Activated T-cell treated with anti-CD3 and anti-CD28 coated beads, Interleukin-2, amount 50 U/mL, for 72 hours (primary cell): ENCODE measurements at regions not wholly inside any gene's neighbourhood (a gene's known extent, or its start where the extent isn't known, plus 50 kb on each side); places are given as distances from the start of the nearest gene placed in this dataset.
"Not testable (repeated sequence)": the region's sequence is repeated elsewhere in the genome, so short reads cannot be mapped to it uniquely, and the experiment has no call there.

Source experiments
- ATAC-seq, 2 donors: fragments of 150-1000 bp; cut with Tn5 transposase; replicated peaks in 1 of 2; 2 replicates each; pipeline ENCODE4 v1.10.0; 2021; ENCODE audit warnings: moderate library complexity in 2 of 2, mild to moderate bottlenecking in 1 of 2
- DNase-seq, 2 donors: peaks; one replicate each; pipeline ENCODE4 v3.0.0; 2021 to 2022; ENCODE audit warnings: mixed read lengths in 1 of 2
- H3K27ac Mint-ChIP-seq: one replicate; pipeline ENCODE4 v1.8.0; 2022; ENCODE audit warnings: mild to moderate bottlenecking, moderate library complexity, mixed read lengths
- H3K27me3 Mint-ChIP-seq: one replicate; pipeline ENCODE4 v1.8.0; 2022; ENCODE audit warnings: low read depth, mixed read lengths
- H3K36me3 Mint-ChIP-seq, 2 donors: one replicate each; pipeline ENCODE4 v1.8.0; 2022; ENCODE audit warnings: mixed read lengths in 2 of 2, mild to moderate bottlenecking in 1 of 2; ENCODE audit not compliant: insufficient read depth in 2 of 2
- H3K4me1 Mint-ChIP-seq: one replicate; pipeline ENCODE4 v1.8.0; 2022; ENCODE audit warnings: low read depth, mixed read lengths
- H3K4me3 Mint-ChIP-seq, 2 donors: one replicate each; pipeline ENCODE4 v1.8.0; 2022; ENCODE audit warnings: mild to moderate bottlenecking in 2 of 2, mixed read lengths in 2 of 2, moderate library complexity in 2 of 2
- H3K9me3 Mint-ChIP-seq, 2 donors: one replicate each; pipeline ENCODE4 v1.8.0; 2022; ENCODE audit warnings: mixed read lengths in 2 of 2

- not testable (repeated sequence) for DNase-seq, H3K9me3 Mint-ChIP-seq, H3K27ac Mint-ChIP-seq, H3K36me3 Mint-ChIP-seq, H3K4me3 Mint-ChIP-seq, H3K27me3 Mint-ChIP-seq
- H3K4me1 Mint-ChIP-seq, result peaks cover 20% of the 10 kb centered on the region
- ATAC-seq, result peak in 1 of 2 donors; percentile 19
Observed at GRCh38 chr9:89689321-89689720, 84.5 kb downstream of the GADD45G start.

DNA sequence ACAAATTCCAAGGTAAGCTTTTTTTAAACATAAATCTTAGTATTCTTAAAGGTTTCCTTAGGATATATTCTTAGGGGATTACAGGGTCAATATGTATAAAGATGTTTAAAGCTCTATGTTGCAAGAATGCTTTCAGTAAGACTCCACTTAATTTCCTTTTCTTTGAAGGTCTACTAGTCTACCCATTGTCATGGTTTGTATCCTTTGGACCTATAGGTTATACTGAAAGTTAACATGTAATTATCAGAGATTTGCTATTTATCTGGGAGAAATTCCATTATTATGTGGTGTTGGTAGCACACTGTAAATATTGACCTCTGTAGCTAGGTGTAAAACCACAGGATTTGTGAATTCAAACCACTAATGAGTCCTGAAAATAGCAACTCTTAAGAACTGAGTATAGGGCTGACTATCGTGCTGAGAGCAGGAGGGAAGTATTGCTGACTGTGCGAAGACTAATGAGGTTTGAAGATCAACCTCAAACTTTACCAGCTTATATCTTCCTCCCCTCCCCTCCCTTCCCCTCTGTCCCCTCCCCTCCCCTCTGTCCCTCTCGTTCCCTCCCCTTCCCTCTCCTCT, 85.6 kb downstream of the GADD45G start:
- Mint-ChIP-seq H3K27ac (no peak overlapping the region), H3K27me3 (no peaks in the 10 kb centered on the region), H3K36me3 (no peaks in the 10 kb centered on the region), H3K4me3 (no peak overlapping the region), H3K9me3 (no peaks in the 10 kb centered on the region), H3K4me1 (peaks cover 20% of the 10 kb centered on the region)
- ATAC-seq (peak; percentile 34 to 60), DNase-seq (no peak)

GRCh38 chr9:89695441-89695891, 90.7 kb downstream of the GADD45G start:
- peaks cover 26% of the 10 kb centered on the region for H3K4me1 Mint-ChIP-seq
- no peaks in the 10 kb centered on the region for H3K9me3 Mint-ChIP-seq
- ATAC-seq (no peak), DNase-seq (no peak)
- no peaks in the 10 kb centered on the region for H3K36me3 Mint-ChIP-seq
- H3K4me3 Mint-ChIP-seq, result no peak overlapping the region
- H3K27ac Mint-ChIP-seq, result no peak overlapping the region
- no peaks in the 10 kb centered on the region for H3K27me3 Mint-ChIP-seq

DNA sequence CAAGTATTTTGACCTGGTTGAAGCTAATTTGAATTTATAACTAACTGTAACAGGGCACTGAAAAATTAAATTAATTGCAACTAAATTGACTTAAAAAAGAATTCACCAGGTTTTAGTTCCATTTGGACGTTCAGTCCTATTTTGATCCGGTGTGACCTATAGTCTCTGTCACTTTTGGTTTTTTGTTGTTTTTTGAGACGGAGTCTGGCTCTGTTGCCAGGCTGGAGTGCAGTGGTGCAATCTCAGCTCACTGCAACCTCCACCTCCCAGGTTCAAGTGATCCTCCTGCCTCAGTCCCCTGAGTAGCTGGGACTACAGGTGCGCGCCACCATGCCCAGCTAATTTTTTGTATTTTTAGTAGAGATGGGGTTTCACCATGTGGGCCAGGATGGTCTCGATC, 91.2 kb downstream of the GADD45G start:
- H3K27ac Mint-ChIP-seq, ATAC-seq, H3K4me3 Mint-ChIP-seq, H3K36me3 Mint-ChIP-seq, H3K27me3 Mint-ChIP-seq, H3K9me3 Mint-ChIP-seq, DNase-seq: not testable (repeated sequence)
- H3K4me1 Mint-ChIP-seq, result peaks cover 25% of the 10 kb centered on the region

DNA sequence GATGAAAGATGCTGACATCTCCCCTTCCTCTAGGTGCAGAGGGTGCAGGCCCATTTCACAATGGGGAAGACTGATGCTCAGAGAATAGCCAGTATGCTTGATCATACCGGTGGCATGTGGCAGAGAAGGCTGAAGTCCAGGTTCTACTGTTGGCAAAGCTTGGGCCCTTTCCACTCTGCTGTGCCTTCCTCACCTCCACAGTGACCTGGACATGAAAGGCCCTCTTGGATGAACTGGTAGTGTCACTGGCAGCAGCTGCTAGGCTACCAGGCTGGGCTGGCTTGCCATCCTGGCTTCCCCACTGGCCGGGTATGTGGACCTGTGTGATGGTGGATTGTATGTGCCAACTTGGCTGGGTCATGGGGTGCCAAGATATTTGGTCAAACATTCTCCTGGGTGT, 92.0 kb downstream of the GADD45G start:
- H3K36me3 Mint-ChIP-seq, result no peaks in the 10 kb centered on the region
- H3K9me3 Mint-ChIP-seq, result no peaks in the 10 kb centered on the region
- no peak overlapping the region for H3K27ac Mint-ChIP-seq
- H3K27me3 Mint-ChIP-seq, result no peaks in the 10 kb centered on the region
- H3K4me1 Mint-ChIP-seq, result peaks cover 24% of the 10 kb centered on the region
- DNase-seq (no peak), ATAC-seq (no peak)
- H3K4me3 Mint-ChIP-seq, result no peak overlapping the region

GRCh38 chr9:89697553-89697952, 92.7 kb downstream of the GADD45G start:
- H3K4me3 Mint-ChIP-seq, result no peak overlapping the region
- H3K27me3 Mint-ChIP-seq, result no peaks in the 10 kb centered on the region
- H3K4me1 Mint-ChIP-seq, result peaks cover 27% of the 10 kb centered on the region
- H3K27ac Mint-ChIP-seq, result no peak overlapping the region
- no peaks in the 10 kb centered on the region for H3K36me3 Mint-ChIP-seq
- no peak for DNase-seq
- no peaks in the 10 kb centered on the region for H3K9me3 Mint-ChIP-seq
- no peak for ATAC-seq

DNA sequence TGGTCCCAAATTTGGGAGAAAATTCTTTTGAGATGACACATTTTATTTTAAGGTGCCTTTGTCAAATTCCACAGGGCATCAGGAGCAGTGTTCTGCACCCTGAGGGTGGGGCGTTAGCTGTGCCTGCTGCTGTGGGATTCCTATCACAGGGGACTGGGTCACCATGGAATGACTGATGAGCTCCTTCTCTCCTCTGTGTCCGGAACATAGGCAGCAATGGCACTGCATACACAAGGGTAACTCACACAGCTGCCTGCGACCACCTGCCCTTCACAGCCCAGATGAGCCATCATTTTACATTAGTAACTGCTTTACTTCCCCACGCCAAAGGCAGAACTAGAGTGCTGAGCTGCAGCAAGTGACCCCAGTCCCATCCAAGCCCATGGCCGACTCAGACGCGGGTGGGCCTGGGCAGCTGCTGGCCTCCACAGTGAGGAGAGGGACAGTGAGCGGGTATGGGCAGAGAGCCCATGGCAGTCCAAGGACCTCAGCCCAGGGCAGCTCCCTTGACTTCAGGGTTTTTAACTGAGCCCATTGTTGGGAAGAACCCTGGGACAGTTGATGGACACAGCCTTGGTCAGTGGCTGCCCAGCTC, 93.7 kb downstream of the GADD45G start:
- Mint-ChIP-seq H3K36me3 (no peaks in the 10 kb centered on the region), H3K4me3 (no peak overlapping the region), H3K27ac (no peak overlapping the region), H3K9me3 (no peaks in the 10 kb centered on the region), H3K4me1 (peaks cover 34% of the 10 kb centered on the region), H3K27me3 (no peaks in the 10 kb centered on the region)
- DNase-seq (no peak), ATAC-seq (no peak)

DNA sequence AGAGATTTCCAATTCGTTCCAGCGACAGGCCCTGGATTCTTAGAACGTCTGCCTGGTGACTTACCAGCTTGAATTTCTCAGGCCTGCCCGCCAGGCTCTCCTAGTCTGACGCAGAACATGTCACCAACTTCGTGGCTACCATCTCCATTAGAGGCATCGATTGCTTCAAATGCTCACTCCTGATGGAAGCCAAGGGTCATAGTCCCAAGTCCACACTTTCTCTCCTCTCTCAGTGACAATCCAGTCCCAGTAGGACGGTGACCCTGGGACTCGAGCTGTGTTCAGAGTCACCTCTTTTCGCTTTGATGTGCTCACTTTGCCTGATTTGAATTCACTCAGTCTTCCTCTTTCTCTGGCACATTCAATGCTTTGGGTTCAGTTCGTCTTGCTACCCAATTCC, 94.8 kb downstream of the GADD45G start:
- no peaks in the 10 kb centered on the region for H3K36me3 Mint-ChIP-seq
- H3K9me3 Mint-ChIP-seq, result no peaks in the 10 kb centered on the region
- no peaks in the 10 kb centered on the region for H3K27me3 Mint-ChIP-seq
- H3K4me3 Mint-ChIP-seq, result no peak overlapping the region
- no peak for DNase-seq
- peaks cover 45% of the 10 kb centered on the region for H3K4me1 Mint-ChIP-seq
- peak overlapping the region; percentile 28 for H3K27ac Mint-ChIP-seq
- no peak for ATAC-seq

DNA sequence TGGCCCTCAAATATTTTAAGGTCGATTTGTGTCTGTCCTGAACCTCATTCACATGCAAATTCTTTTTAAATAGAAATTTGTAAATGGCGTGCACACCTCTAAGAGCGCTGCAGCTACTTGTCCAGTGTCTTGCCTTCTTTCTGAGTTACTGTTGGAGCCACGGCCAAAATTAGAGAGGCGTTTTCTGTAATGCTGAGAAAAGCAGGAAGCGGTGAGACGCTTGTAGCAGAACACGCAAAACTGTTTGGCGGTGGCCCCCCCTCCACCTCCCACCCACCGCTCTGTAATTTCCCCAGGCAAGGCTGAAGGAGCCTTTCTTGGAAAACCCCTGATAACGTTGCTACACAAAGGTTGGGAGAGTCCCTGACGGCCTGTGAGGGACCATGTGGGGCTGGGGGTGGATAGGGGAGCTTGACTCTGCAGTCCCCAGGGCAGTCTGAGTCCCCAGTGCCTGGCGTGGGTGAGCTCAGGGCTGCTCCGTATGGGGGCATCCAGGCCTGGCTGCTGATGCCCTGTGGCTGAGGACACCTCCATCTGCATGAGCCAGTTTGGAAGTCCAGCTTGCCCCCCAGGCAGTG, 96.5 kb downstream of the GADD45G start:
- Mint-ChIP-seq H3K27me3 (no peaks in the 10 kb centered on the region), H3K9me3 (no peaks in the 10 kb centered on the region), H3K27ac (peak overlapping the region; percentile 30), H3K4me1 (peaks cover 58% of the 10 kb centered on the region), H3K4me3 (peak overlapping the region; percentile 81 to 85), H3K36me3 (no peaks in the 10 kb centered on the region)
- DNase-seq (peak; percentile 76 to 77), ATAC-seq (peak; percentile 95 to 96)

- no peaks in the 10 kb centered on the region for H3K9me3 Mint-ChIP-seq
- no peaks in the 10 kb centered on the region for H3K27me3 Mint-ChIP-seq
- peaks cover 67% of the 10 kb centered on the region for H3K4me1 Mint-ChIP-seq
- peak overlapping the region; percentile 81 to 85 for H3K4me3 Mint-ChIP-seq
- H3K36me3 Mint-ChIP-seq, result no peaks in the 10 kb centered on the region
- DNase-seq, result no peak
- H3K27ac Mint-ChIP-seq, result peak overlapping the region; percentile 80
- ATAC-seq, result no peak
Observed at GRCh38 chr9:89702401-89702800, 97.6 kb downstream of the GADD45G start.

DNA sequence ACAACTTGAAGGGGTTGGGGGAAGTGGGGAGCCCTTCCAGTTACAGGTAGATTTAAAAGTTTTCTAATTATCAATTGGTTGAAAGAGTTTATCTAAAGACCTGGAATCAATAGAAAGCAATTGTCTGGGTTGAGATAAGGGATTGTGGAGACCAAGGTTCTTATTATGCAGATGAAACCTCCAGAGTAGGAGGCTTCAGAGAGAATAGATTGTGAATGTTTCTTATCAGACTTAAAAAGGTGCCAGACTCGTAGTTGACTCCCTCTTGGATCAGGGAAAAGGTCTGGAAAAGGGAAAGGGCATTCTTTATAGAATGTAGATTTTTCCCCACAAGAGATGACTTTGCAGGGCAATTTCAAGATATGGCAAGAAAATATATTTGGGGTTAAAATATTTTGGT, 100.8 kb downstream of the GADD45G start:
- Mint-ChIP-seq H3K4me3 (peak overlapping the region; percentile 44 to 69), H3K27me3 (no peaks in the 10 kb centered on the region), H3K36me3 (no peaks in the 10 kb centered on the region), H3K27ac (peak overlapping the region; percentile 62), H3K4me1 (peaks cover 57% of the 10 kb centered on the region), H3K9me3 (no peaks in the 10 kb centered on the region)
- ATAC-seq, result no peak
- DNase-seq, result no peak

DNA sequence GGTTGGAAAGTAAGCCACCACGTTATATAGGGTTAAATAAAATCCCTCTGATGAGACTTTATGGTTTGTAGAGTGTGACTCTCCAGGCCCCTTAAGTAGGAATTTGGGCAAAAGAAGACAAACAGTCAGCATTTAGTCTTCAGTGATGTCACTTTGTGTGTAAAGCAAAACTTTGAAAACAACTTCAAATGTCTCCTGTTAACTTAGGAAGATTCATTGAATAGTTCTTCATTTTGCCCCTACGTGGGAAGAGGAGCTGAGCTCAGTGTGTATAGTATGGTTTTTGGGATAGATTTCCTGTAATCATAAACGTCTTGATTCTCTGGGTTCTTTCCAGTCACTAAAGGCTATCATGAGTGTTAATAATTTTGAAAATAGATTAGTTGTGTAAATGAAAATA, 101.3 kb downstream of the GADD45G start:
- H3K36me3 Mint-ChIP-seq, result no peaks in the 10 kb centered on the region
- H3K4me3 Mint-ChIP-seq, result peak overlapping the region; percentile 23 to 69
- peaks cover 53% of the 10 kb centered on the region for H3K4me1 Mint-ChIP-seq
- peak overlapping the region; percentile 62 for H3K27ac Mint-ChIP-seq
- H3K27me3 Mint-ChIP-seq, result no peaks in the 10 kb centered on the region
- DNase-seq, result no peak
- no peak for ATAC-seq
- no peaks in the 10 kb centered on the region for H3K9me3 Mint-ChIP-seq

DNA sequence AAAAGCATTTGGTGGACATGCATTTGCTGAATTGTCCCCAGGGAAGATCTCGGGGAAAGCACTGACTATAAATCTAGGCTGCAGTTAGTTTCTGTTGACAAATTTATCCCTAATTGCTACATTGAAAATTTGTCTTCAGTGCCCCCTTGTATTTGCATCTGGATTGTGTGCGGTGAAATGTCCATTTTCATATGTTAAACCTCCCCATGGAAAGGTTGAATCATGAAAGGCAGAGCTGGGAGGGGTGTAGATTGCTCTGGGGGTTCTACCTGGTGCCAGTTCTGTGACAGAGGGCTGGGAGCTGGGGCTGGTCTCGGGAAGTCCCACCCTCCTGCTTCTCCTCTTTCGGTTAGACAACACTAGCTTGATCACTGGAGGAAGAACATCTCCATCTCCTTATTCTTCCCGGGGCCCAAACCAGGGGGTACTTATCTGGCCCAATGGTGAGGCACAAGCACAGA, 101.9 kb downstream of the GADD45G start:
- Mint-ChIP-seq H3K27ac (no peak overlapping the region), H3K36me3 (no peaks in the 10 kb centered on the region), H3K4me1 (peaks cover 48% of the 10 kb centered on the region), H3K27me3 (no peaks in the 10 kb centered on the region), H3K9me3 (no peaks in the 10 kb centered on the region), H3K4me3 (peak overlapping the region in 1 of 2 donors; percentile 11)
- ATAC-seq (no peak), DNase-seq (no peak)

DNA sequence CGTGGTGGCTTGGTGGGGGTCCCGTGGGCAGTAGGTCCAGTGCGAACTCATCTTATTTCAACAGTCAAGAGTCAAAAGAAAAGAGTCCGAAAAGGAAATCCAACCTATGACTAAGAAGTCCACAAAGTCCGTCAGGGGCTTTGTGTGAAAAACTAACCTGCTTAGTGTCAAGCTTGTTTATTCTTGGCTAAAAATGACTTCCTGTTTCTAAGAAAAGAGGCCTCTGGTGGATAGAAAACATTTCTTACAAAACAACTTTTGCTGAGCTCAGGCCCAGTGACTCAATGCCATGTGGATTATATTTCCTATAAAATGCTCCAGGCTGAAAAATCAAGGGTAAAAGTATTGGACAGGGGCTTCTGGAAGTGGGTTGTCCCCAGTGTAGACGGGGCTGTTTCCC, 105.9 kb downstream of the GADD45G start:
- H3K4me1 Mint-ChIP-seq, result peaks cover 30% of the 10 kb centered on the region
- H3K27ac Mint-ChIP-seq, result no peak overlapping the region
- H3K9me3 Mint-ChIP-seq, result no peaks in the 10 kb centered on the region
- ATAC-seq (no peak), DNase-seq (no peak)
- H3K36me3 Mint-ChIP-seq, result no peaks in the 10 kb centered on the region
- H3K4me3 Mint-ChIP-seq, result no peak overlapping the region
- no peaks in the 10 kb centered on the region for H3K27me3 Mint-ChIP-seq
